ENCODE measurements at regions not wholly inside any gene's neighbourhood (a gene's known extent, or its start where the extent isn't known, plus 50 kb on each side); places are given as distances from the start of the nearest gene placed in this dataset.

GRCh38 chr6:125491860-125492618 is 190.3 kb upstream of the HDDC2 start:
- TF ChIP-seq CTCF (IDR thresholded peaks at IDR 0.05): no peak
- no peak for TF ChIP-seq REST (IDR thresholded peaks at IDR 0.05; ENCODE audit: insufficient read depth in 1 of 2, low read depth in 2 of 2, low read length in 1 of 2)
